Motor neuron (in vitro differentiated cells): ENCODE measurements at regions not wholly inside any gene's neighbourhood (a gene's known extent, or its start where the extent isn't known, plus 50 kb on each side); places are given as distances from the start of the nearest gene placed in this dataset.

Experiments
- ATAC-seq, 8 experiments: fragments of 200-7000 bp; cut with Tn5 transposase; replicated peaks in 6 of 8; 2 replicates each; pipeline ENCODE4 v1.8.0; 2021; ENCODE audit warnings: mild to moderate bottlenecking in 8 of 8, moderate library complexity in 8 of 8
- H3K27ac ChIP-seq, 2 donors: fragments of 250-450 bp; sonication (Bioruptor Pico); 2 replicates each; pipeline ENCODE4 v1.9.0; 2021; ENCODE audit warnings: antibody characterized with exemption in 2 of 2, mild to moderate bottlenecking in 2 of 2, moderate library complexity in 1 of 2
- H3K4me1 ChIP-seq, 2 donors: fragments of 250-450 bp; sonication (Bioruptor Pico); replicated peaks in 1 of 2; 2 replicates each; pipeline ENCODE4 v1.6.1; 2021; ENCODE audit warnings: antibody characterized with exemption in 2 of 2, mild to moderate bottlenecking in 2 of 2, moderate library complexity in 1 of 2
- H3K4me3 ChIP-seq, 5 donors: fragments of 250-450 bp; sonication (Bioruptor Pico); 2 replicates each; pipeline ENCODE4 v1.9.0; 2021; ENCODE audit warnings: antibody characterized with exemption in 5 of 5, mild to moderate bottlenecking in 5 of 5, moderate library complexity in 4 of 5
- WGBS, 10 experiments: fragments of 450-650 bp; shearing (Covaris generic); methylation state at CpG; one replicate each; pipeline ENCODE4 v1.0.0; 2022; 5-methylcytosine and 5-hydroxymethylcytosine counted together
- in situ Hi-C, 9 experiments: fragments of 400-800 bp; cut with MboI; loops; one replicate each; pipeline ENCODE4 v1.15.0; 2021; ENCODE audit warnings: low sequenced_read_pairs in 9 of 9, low pct_unique_long_range_greater_than_20kb in 2 of 9; ENCODE audit not compliant: unreplicated experiment in 9 of 9

- no peak overlapping the region for H3K27ac ChIP-seq
- ATAC-seq: no peak
- H3K4me3 ChIP-seq: no peak overlapping the region
- H3K4me1 ChIP-seq: no peaks in the 10 kb centered on the region
- in situ Hi-C loops: no loop called here
- 22 to 100% (median 86%) methylated on average over 1 to 5 of the region's 6 CpGs for WGBS, 10 experiments
These were observed 196.7 kb downstream of the TFAP2B start for GRCh38 chr6:51015394-51015793.

GRCh38 chr6:51016489-51016888 lies 197.8 kb downstream of the TFAP2B start:
- no peak overlapping the region for H3K27ac ChIP-seq
- no peak for ATAC-seq
- in situ Hi-C loops: no loop called here
- no peak overlapping the region for H3K4me3 ChIP-seq
- H3K4me1 ChIP-seq: no peaks in the 10 kb centered on the region
- 0 to 100% (median 80%) methylated on average over 1 of the region's 1 CpG; no CpG with 5 or more reads in 3 of the 10 experiments for WGBS, 10 experiments

- no peak for ATAC-seq
- H3K4me1 ChIP-seq: peaks cover 0 to 8% of the 10 kb centered on the region in 2 donors
- no peak overlapping the region for H3K27ac ChIP-seq
- H3K4me3 ChIP-seq: no peak overlapping the region
- 17 to 100% (median 63%) methylated on average over 1 to 5 of the region's 5 CpGs; no CpG with 5 or more reads in 2 of the 10 experiments for WGBS, 10 experiments
- in situ Hi-C loops: no loop called here
These were observed 201.1 kb downstream of the TFAP2B start for GRCh38 chr6:51019806-51020205.

GRCh38 chr6:51021171-51021570 lies 202.5 kb downstream of the TFAP2B start:
- Histone ChIP-seq H3K4me1 (peaks cover 0 to 8% of the 10 kb centered on the region in 2 donors), H3K27ac (no peak overlapping the region), H3K4me3 (no peak overlapping the region)
- in situ Hi-C loops: no loop called here
- ATAC-seq: no peak
- 0 to 94% (median 83%) methylated on average over 3 of the region's 3 CpGs; no CpG with 5 or more reads in 4 of the 10 experiments for WGBS, 10 experiments

- in situ Hi-C loops: no loop called here
- peaks cover 0 to 8% of the 10 kb centered on the region in 2 donors for H3K4me1 ChIP-seq
- no peak overlapping the region for H3K4me3 ChIP-seq
- H3K27ac ChIP-seq: no peak overlapping the region
- ATAC-seq: peak in 1 of 8 experiments; percentile 53
- 53 to 100% (median 85%) methylated on average over 2 to 3 of the region's 3 CpGs; no CpG with 5 or more reads in 1 of the 10 experiments for WGBS, 10 experiments
These were observed 205.5 kb downstream of the TFAP2B start for GRCh38 chr6:51024126-51024525.

GRCh38 chr6:51025082-51025777 lies 206.6 kb downstream of the TFAP2B start:
- in situ Hi-C loops: no loop called here
- ATAC-seq: peak in 3 of 8 experiments; percentile 48 to 55 (median 49)
- 28 to 100% (median 83%) methylated on average over 1 to 18 of the region's 18 CpGs for WGBS, 10 experiments
- Histone ChIP-seq H3K4me3 (no peak overlapping the region), H3K27ac (no peak overlapping the region), H3K4me1 (peaks cover 0 to 8% of the 10 kb centered on the region in 2 donors)

GRCh38 chr6:51027283-51028065 lies 208.8 kb downstream of the TFAP2B start:
- no peak for ATAC-seq
- WGBS, 10 experiments: 39 to 94% (median 62%) methylated on average over 1 to 5 of the region's 5 CpGs; no CpG with 5 or more reads in 1 of the 10 experiments
- Histone ChIP-seq H3K4me1 (peaks cover 0 to 8% of the 10 kb centered on the region in 2 donors), H3K4me3 (no peak overlapping the region), H3K27ac (no peak overlapping the region)
- in situ Hi-C loops: no loop called here

GRCh38 chr6:51028276-51028675 lies 209.6 kb downstream of the TFAP2B start:
- in situ Hi-C loops: no loop called here
- no peak for ATAC-seq
- no peak overlapping the region for H3K4me3 ChIP-seq
- 0 to 50% (median 0%) methylated on average over 1 of the region's 1 CpG; no CpG with 5 or more reads in 2 of the 10 experiments for WGBS, 10 experiments
- H3K4me1 ChIP-seq: peaks cover 0 to 8% of the 10 kb centered on the region in 2 donors
- no peak overlapping the region for H3K27ac ChIP-seq

GRCh38 chr6:51029561-51029960 lies 210.9 kb downstream of the TFAP2B start:
- H3K27ac ChIP-seq: no peak overlapping the region
- peaks cover 0 to 2% of the 10 kb centered on the region in 2 donors for H3K4me1 ChIP-seq
- 0 to 80% (median 38%) methylated on average over 1 of the region's 1 CpG; no CpG with 5 or more reads in 1 of the 10 experiments for WGBS, 10 experiments
- in situ Hi-C loops: no loop called here
- no peak overlapping the region for H3K4me3 ChIP-seq
- ATAC-seq: no peak

GRCh38 chr6:51045548-51045947 lies 226.9 kb downstream of the TFAP2B start:
- no peak overlapping the region for H3K4me3 ChIP-seq
- ATAC-seq: no peak
- peaks cover 0 to 16% of the 10 kb centered on the region in 2 donors for H3K4me1 ChIP-seq
- no peak overlapping the region for H3K27ac ChIP-seq
- 40 to 100% (median 90%) methylated on average over 1 to 2 of the region's 2 CpGs; no CpG with 5 or more reads in 4 of the 10 experiments for WGBS, 10 experiments
- in situ Hi-C loops: no loop called here

GRCh38 chr6:51049288-51049982 lies 230.8 kb downstream of the TFAP2B start:
- in situ Hi-C loops: no loop called here
- H3K4me3 ChIP-seq: no peak overlapping the region
- no peak overlapping the region for H3K27ac ChIP-seq
- H3K4me1 ChIP-seq: peaks cover 0 to 17% of the 10 kb centered on the region in 2 donors
- WGBS, 10 experiments: 0 to 100% (median 72%) methylated on average over 1 to 3 of the region's 3 CpGs; no CpG with 5 or more reads in 3 of the 10 experiments
- ATAC-seq: peak in 1 of 8 experiments; percentile 26

GRCh38 chr6:51049983-51050877 lies 231.6 kb downstream of the TFAP2B start:
- no peak overlapping the region for H3K4me3 ChIP-seq
- WGBS, 10 experiments: 42 to 80% (median 71%) methylated on average over 1 to 2 of the region's 2 CpGs; no CpG with 5 or more reads in 2 of the 10 experiments
- in situ Hi-C loops: no loop called here
- no peak overlapping the region for H3K27ac ChIP-seq
- peaks cover 0 to 12% of the 10 kb centered on the region in 2 donors for H3K4me1 ChIP-seq
- peak in 6 of 8 experiments; percentile 45 to 98 (median 95) for ATAC-seq
